ENCODE measurements at regions not wholly inside any gene's neighbourhood (a gene's known extent, or its start where the extent isn't known, plus 50 kb on each side); places are given as distances from the start of the nearest gene placed in this dataset.

GRCh38 chr1:17950728-17951127, 156.9 kb upstream of the IGSF21 start:
- ATAC-seq, result no peak
- TF ChIP-seq ESRRG (CRISPR knock-in tag; IDR thresholded peaks at IDR 0.05), result no peak
- no peak for TF ChIP-seq PPARA (CRISPR knock-in tag; IDR thresholded peaks at IDR 0.05; ENCODE audit: borderline replicate concordance)
- TF ChIP-seq ISL1 (CRISPR knock-in tag; IDR thresholded peaks at IDR 0.05), result no peak
- TF ChIP-seq SNAI2 (CRISPR knock-in tag; IDR thresholded peaks at IDR 0.05), result no peak

GRCh38 chr1:17952506-17952905, 155.1 kb upstream of the IGSF21 start:
- no peak for TF ChIP-seq TOX (CRISPR knock-in tag; IDR thresholded peaks at IDR 0.05; ENCODE audit: borderline replicate concordance)
- TF ChIP-seq ZNF70 (CRISPR knock-in tag; IDR thresholded peaks at IDR 0.05), result no peak
- no peak for TF ChIP-seq ESRRG (CRISPR knock-in tag; IDR thresholded peaks at IDR 0.05)
- no peak for TF ChIP-seq GLIS3 (CRISPR knock-in tag; IDR thresholded peaks at IDR 0.05)
- no peak for TF ChIP-seq PATZ1 (CRISPR knock-in tag; IDR thresholded peaks at IDR 0.05; ENCODE audit: borderline replicate concordance)
- no peak for TF ChIP-seq POU6F1 (CRISPR knock-in tag; IDR thresholded peaks at IDR 0.05; ENCODE audit: borderline replicate concordance, low read depth)
- no peak for TF ChIP-seq TSHZ2 (CRISPR knock-in tag; IDR thresholded peaks at IDR 0.05)
- no peak for TF ChIP-seq CSRNP3 (CRISPR knock-in tag; IDR thresholded peaks at IDR 0.05)
- no peak for TF ChIP-seq CSDC2 (CRISPR knock-in tag; IDR thresholded peaks at IDR 0.05)
- TF ChIP-seq PPARA (CRISPR knock-in tag; IDR thresholded peaks at IDR 0.05; ENCODE audit: borderline replicate concordance), result no peak
- TF ChIP-seq BACH2 (CRISPR knock-in tag; IDR thresholded peaks at IDR 0.05; ENCODE audit: borderline replicate concordance), result no peak
- TF ChIP-seq CREB5 (CRISPR knock-in tag; IDR thresholded peaks at IDR 0.05; ENCODE audit: low read depth), result no peak
- no peak for ATAC-seq

GRCh38 chr1:17953921-17954320, 153.7 kb upstream of the IGSF21 start:
- no peak for TF ChIP-seq TCF4 (CRISPR knock-in tag; IDR thresholded peaks at IDR 0.05; ENCODE audit: borderline replicate concordance)
- TF ChIP-seq ZNF70 (CRISPR knock-in tag; IDR thresholded peaks at IDR 0.05), result no peak
- no peak for TF ChIP-seq ZC3H10 (CRISPR knock-in tag; IDR thresholded peaks at IDR 0.05)
- TF ChIP-seq PATZ1 (CRISPR knock-in tag; IDR thresholded peaks at IDR 0.05; ENCODE audit: borderline replicate concordance), result no peak
- no peak for TF ChIP-seq RARB (CRISPR knock-in tag; IDR thresholded peaks at IDR 0.05)
- TF ChIP-seq ZFP30 (CRISPR knock-in tag; IDR thresholded peaks at IDR 0.05), result no peak
- TF ChIP-seq POU6F1 (CRISPR knock-in tag; IDR thresholded peaks at IDR 0.05; ENCODE audit: borderline replicate concordance, low read depth), result no peak
- TF ChIP-seq TSHZ2 (CRISPR knock-in tag; IDR thresholded peaks at IDR 0.05), result no peak
- no peak for TF ChIP-seq PPARA (CRISPR knock-in tag; IDR thresholded peaks at IDR 0.05; ENCODE audit: borderline replicate concordance)
- no peak for TF ChIP-seq TOX (CRISPR knock-in tag; IDR thresholded peaks at IDR 0.05; ENCODE audit: borderline replicate concordance)
- no peak for TF ChIP-seq ESRRG (CRISPR knock-in tag; IDR thresholded peaks at IDR 0.05)
- no peak for TF ChIP-seq SNAI2 (CRISPR knock-in tag; IDR thresholded peaks at IDR 0.05)
- no peak for ATAC-seq
